DND-41 (cell line): ENCODE measurements at regions not wholly inside any gene's neighbourhood (a gene's known extent, or its start where the extent isn't known, plus 50 kb on each side); places are given as distances from the start of the nearest gene placed in this dataset.
"Not testable (repeated sequence)": the region's sequence is repeated elsewhere in the genome, so short reads cannot be mapped to it uniquely, and the experiment has no call there.

Experiments
- ATAC-seq: fragments of 200-7000 bp; cut with Tn5 transposase; 3 replicates; pipeline ENCODE4 v1.9.1; 2021; ENCODE audit warnings: low read depth; ENCODE audit not compliant: insufficient read depth
- DNase-seq: peaks from one replicate; pipeline ENCODE4 v3.0.0-alpha.2; 2020
- H2AFZ ChIP-seq: 2 replicates; pipeline ENCODE4 v1.6.0; 2012; ENCODE audit warnings: low read depth, low read length
- H3K27ac ChIP-seq: 2 replicates; pipeline ENCODE4 v1.5.1; 2012; ENCODE audit warnings: low read length, inconsistent platforms
- H3K27me3 ChIP-seq: fragments of 200-600 bp; sonication (generic); 2 replicates; pipeline ENCODE4 v1.6.0; 2012; ENCODE audit warnings: low read length, mild to moderate bottlenecking, inconsistent platforms; ENCODE audit not compliant: insufficient read depth, poor library complexity
- H3K36me3 ChIP-seq: 2 replicates; pipeline ENCODE4 v1.5.1; 2012; ENCODE audit warnings: low read length, inconsistent platforms; ENCODE audit not compliant: insufficient read depth
- H3K4me1 ChIP-seq: 2 replicates; pipeline ENCODE4 v1.5.1; 2012; ENCODE audit warnings: mild to moderate bottlenecking, low read length; ENCODE audit not compliant: insufficient read depth
- H3K4me2 ChIP-seq: 2 replicates; pipeline ENCODE4 v1.6.0; 2012; ENCODE audit warnings: mild to moderate bottlenecking, moderate library complexity, low read length, inconsistent platforms; ENCODE audit not compliant: insufficient read depth
- H3K4me3 ChIP-seq, 2 experiments: fragments of 200-600 bp in 1 of 2; shearing (Covaris generic) in 1 of 2; 2 replicates each; pipeline ENCODE4 v1.5.1; 2012 to 2016; ENCODE audit warnings: inconsistent platforms in 2 of 2, low read length in 2 of 2, mild to moderate bottlenecking in 2 of 2, low read depth in 1 of 2, moderate library complexity in 1 of 2
- H3K79me2 ChIP-seq: 2 replicates; pipeline ENCODE4 v1.6.0; 2012; ENCODE audit warnings: low read length, inconsistent platforms; ENCODE audit not compliant: insufficient read depth
- H3K9ac ChIP-seq: 2 replicates; pipeline ENCODE4 v1.6.0; 2012; ENCODE audit warnings: low read depth, mild to moderate bottlenecking, inconsistent platforms, low read length, moderate library complexity
- H3K9me3 ChIP-seq: 2 replicates; pipeline ENCODE4 v1.5.1; 2012; ENCODE audit warnings: low read length, moderate library complexity, mild to moderate bottlenecking, inconsistent platforms; ENCODE audit not compliant: insufficient read depth, severe bottlenecking
- H4K20me1 ChIP-seq: 2 replicates; pipeline ENCODE4 v1.6.0; 2012; ENCODE audit warnings: low read length; ENCODE audit not compliant: insufficient read depth
- EZH2 ChIP-seq: IDR thresholded peaks from 3 replicates; pipeline ENCODE4 v1.6.1; 2012; ENCODE audit warnings: borderline replicate concordance, low read depth, mild to moderate bottlenecking, moderate library complexity, low read length, inconsistent platforms; ENCODE audit not compliant: severe bottlenecking
- TF ChIP-seq, protein P1 (sequence below): IDR thresholded peaks from 2 replicates; pipeline ENCODE4 v1.5.1; 2012; ENCODE audit warnings: borderline replicate concordance, low read length, moderate library complexity, mild to moderate bottlenecking; ENCODE audit not compliant: poor library complexity, severe bottlenecking; ENCODE audit errors: extremely low read depth

- no peaks in the 10 kb centered on the region for H3K79me2 ChIP-seq
- ATAC-seq (no peak), DNase-seq (no peak)
- no peak overlapping the region for H3K4me2 ChIP-seq
- no peak for TF ChIP-seq EZH2
- TF ChIP-seq, protein P1, sequence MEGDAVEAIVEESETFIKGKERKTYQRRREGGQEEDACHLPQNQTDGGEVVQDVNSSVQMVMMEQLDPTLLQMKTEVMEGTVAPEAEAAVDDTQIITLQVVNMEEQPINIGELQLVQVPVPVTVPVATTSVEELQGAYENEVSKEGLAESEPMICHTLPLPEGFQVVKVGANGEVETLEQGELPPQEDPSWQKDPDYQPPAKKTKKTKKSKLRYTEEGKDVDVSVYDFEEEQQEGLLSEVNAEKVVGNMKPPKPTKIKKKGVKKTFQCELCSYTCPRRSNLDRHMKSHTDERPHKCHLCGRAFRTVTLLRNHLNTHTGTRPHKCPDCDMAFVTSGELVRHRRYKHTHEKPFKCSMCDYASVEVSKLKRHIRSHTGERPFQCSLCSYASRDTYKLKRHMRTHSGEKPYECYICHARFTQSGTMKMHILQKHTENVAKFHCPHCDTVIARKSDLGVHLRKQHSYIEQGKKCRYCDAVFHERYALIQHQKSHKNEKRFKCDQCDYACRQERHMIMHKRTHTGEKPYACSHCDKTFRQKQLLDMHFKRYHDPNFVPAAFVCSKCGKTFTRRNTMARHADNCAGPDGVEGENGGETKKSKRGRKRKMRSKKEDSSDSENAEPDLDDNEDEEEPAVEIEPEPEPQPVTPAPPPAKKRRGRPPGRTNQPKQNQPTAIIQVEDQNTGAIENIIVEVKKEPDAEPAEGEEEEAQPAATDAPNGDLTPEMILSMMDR: no peak
- H3K4me1 ChIP-seq: no peaks in the 10 kb centered on the region
- no peaks in the 10 kb centered on the region for H3K36me3 ChIP-seq
- no peak overlapping the region for H2AFZ ChIP-seq
- H3K4me3 ChIP-seq: no peak overlapping the region
- H3K27ac ChIP-seq: no peak overlapping the region
- H3K9ac ChIP-seq: no peak overlapping the region
- H3K9me3 ChIP-seq: no peaks in the 10 kb centered on the region
- no peaks in the 10 kb centered on the region for H3K27me3 ChIP-seq
- no peaks in the 10 kb centered on the region for H4K20me1 ChIP-seq
Measured at GRCh38 chr5:43839218-43839617, 236.2 kb downstream of the NNT start.

DNA sequence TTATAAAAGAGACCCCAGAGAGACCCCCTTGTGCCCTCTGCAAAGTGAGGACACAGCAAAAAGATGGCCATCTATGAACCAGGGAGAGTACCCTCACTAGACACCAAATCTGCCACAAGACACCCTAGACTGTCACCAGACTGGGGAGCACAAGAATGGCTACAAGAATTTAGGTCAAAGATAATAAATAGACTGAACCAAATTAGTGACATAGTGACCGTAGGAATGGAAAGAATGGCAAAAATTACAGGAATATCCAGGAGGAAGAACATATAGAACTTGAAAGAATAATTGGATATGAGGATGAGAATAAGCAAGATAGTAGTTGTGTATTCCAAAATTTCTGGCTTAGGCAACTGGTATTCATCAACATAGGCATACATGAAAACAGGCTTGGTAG is 235.0 kb downstream of the NNT start:
- Histone ChIP-seq H3K9ac (no peak overlapping the region), H3K36me3 (no peaks in the 10 kb centered on the region), H3K27me3 (no peaks in the 10 kb centered on the region), H2AFZ (no peak overlapping the region), H3K4me2 (no peak overlapping the region), H3K4me3 (no peak overlapping the region), H3K27ac (no peak overlapping the region), H3K4me1 (no peaks in the 10 kb centered on the region), H3K79me2 (no peaks in the 10 kb centered on the region), H3K9me3 (no peaks in the 10 kb centered on the region), H4K20me1 (no peaks in the 10 kb centered on the region)
- ATAC-seq: no peak
- no peak for DNase-seq
- TF ChIP-seq, protein P1: no peak
- no peak for TF ChIP-seq EZH2

DNA sequence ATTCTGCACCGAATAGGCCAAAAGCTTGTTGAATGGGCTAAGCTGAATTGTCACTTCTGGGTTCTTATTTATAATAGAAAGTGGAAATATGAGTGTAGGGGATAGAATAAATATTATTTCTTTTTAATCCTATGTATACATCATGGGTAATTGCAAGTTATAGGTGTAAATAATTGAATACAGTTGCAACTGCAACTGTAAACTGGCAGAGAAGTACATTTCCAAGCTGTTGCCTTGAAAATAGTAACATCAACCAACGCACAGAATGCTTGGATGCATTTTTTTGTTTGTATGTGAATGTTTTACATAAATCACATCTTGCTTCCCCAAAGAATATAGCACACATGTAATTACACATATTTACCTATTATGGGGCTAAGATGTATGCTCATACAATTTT is 234.1 kb downstream of the NNT start:
- no peaks in the 10 kb centered on the region for H3K4me1 ChIP-seq
- H3K36me3 ChIP-seq: no peaks in the 10 kb centered on the region
- H3K9me3 ChIP-seq: no peaks in the 10 kb centered on the region
- ATAC-seq (no peak), DNase-seq (no peak)
- no peaks in the 10 kb centered on the region for H3K27me3 ChIP-seq
- H3K4me2 ChIP-seq: no peak overlapping the region
- no peaks in the 10 kb centered on the region for H3K79me2 ChIP-seq
- H4K20me1 ChIP-seq: no peaks in the 10 kb centered on the region
- TF ChIP-seq EZH2: no peak
- TF ChIP-seq, protein P1: no peak
- no peak overlapping the region for H2AFZ ChIP-seq
- no peak overlapping the region for H3K9ac ChIP-seq
- no peak overlapping the region for H3K27ac ChIP-seq
- H3K4me3 ChIP-seq: no peak overlapping the region

- Histone ChIP-seq H3K9ac (no peak overlapping the region), H3K4me2 (no peak overlapping the region), H3K27ac (no peak overlapping the region), H3K36me3 (no peaks in the 10 kb centered on the region), H2AFZ (no peak overlapping the region), H3K79me2 (no peaks in the 10 kb centered on the region), H3K27me3 (no peaks in the 10 kb centered on the region), H3K4me3 (no peak overlapping the region), H3K9me3 (no peaks in the 10 kb centered on the region), H4K20me1 (no peaks in the 10 kb centered on the region), H3K4me1 (no peaks in the 10 kb centered on the region)
- no peak for ATAC-seq
- TF ChIP-seq EZH2: no peak
- TF ChIP-seq, protein P1: no peak
- DNase-seq: no peak
Measured at GRCh38 chr5:43833961-43834360, 231.0 kb downstream of the NNT start.

GRCh38 chr5:43824325-43824964 is 221.5 kb downstream of the NNT start:
- not testable (repeated sequence) for H3K9ac ChIP-seq

More at GRCh38 chr5:43824325-43824964, 221.5 kb downstream of the NNT start:
- not testable (repeated sequence) for H3K4me2 ChIP-seq, H3K4me1 ChIP-seq, H3K79me2 ChIP-seq, H4K20me1 ChIP-seq, ATAC-seq, H2AFZ ChIP-seq, H3K9me3 ChIP-seq, H3K4me3 ChIP-seq, H3K27me3 ChIP-seq, DNase-seq, H3K27ac ChIP-seq, H3K36me3 ChIP-seq
